Lower lobe of right lung (tissue), 2 donors: ENCODE measurements at regions not wholly inside any gene's neighbourhood (a gene's known extent, or its start where the extent isn't known, plus 50 kb on each side); places are given as distances from the start of the nearest gene placed in this dataset.

Source experiments
- ATAC-seq, 2 donors: fragments of 200-7000 bp; cut with Tn5 transposase; one replicate each; pipeline ENCODE4 v1.9.1; 2020 to 2022; ENCODE audit warnings: mild to moderate bottlenecking in 2 of 2, moderate library complexity in 2 of 2
- DNase-seq: peaks from one replicate; pipeline ENCODE4 v3.0.0-alpha.2; 2020
- H3K27ac ChIP-seq: fragments of 200-600 bp; one replicate; pipeline ENCODE4 v1.8.0; 2022
- H3K27me3 ChIP-seq: fragments of 200-600 bp; one replicate; pipeline ENCODE4 v1.8.0; 2022; ENCODE audit warnings: low read depth
- H3K36me3 ChIP-seq: fragments of 200-600 bp; one replicate; pipeline ENCODE4 v1.8.0; 2022; ENCODE audit warnings: mild to moderate bottlenecking
- H3K4me1 ChIP-seq: fragments of 200-600 bp; one replicate; pipeline ENCODE4 v1.8.0; 2022
- H3K4me3 ChIP-seq: fragments of 200-600 bp; one replicate; pipeline ENCODE4 v1.8.0; 2022; ENCODE audit warnings: mild to moderate bottlenecking
- H3K9me3 ChIP-seq: fragments of 200-600 bp; one replicate; pipeline ENCODE4 v1.8.0; 2022
- intact Hi-C: fragments of 100-400 bp; cut with DNase I; formaldehyde crosslinking; loops from one replicate; pipeline ENCODE4 v1.11.0; 2022
- TF ChIP-seq, protein P1 (sequence below): fragments of 200-600 bp; IDR thresholded peaks from one replicate; pipeline ENCODE4 v1.8.0; 2022; ENCODE audit warnings: antibody characterized with exemption, mild to moderate bottlenecking
- donor health status: DM: no; HTN: yes; CAD: no; lungs with severe emphysema.

DNA sequence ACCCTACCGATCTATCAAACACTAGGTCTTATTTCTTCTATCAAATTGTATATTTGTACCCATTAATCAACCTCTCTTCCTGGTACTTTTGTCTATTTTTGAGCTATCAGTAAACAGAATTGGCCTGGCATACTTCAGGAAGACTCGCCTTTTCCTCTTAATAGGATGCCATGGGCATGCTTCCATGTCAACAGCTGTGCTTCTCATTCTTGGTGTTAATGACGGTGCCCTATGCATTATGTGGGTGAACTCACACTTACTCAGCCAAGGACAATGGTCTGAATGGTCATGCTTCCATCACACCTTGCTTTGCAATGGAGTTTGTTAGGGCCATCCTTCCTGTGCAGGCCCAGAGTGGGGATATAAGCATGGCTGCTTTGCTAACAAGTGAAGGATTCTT lies 521.8 kb downstream of the MIAT start:
- DNase-seq = no peak
- Histone ChIP-seq H3K4me1 (no peaks in the 10 kb centered on the region), H3K9me3 (no peaks in the 10 kb centered on the region), H3K36me3 (no peaks in the 10 kb centered on the region), H3K4me3 (no peak overlapping the region), H3K27me3 (peaks cover 5% of the 10 kb centered on the region), H3K27ac (no peak overlapping the region)
- TF ChIP-seq, protein P1, sequence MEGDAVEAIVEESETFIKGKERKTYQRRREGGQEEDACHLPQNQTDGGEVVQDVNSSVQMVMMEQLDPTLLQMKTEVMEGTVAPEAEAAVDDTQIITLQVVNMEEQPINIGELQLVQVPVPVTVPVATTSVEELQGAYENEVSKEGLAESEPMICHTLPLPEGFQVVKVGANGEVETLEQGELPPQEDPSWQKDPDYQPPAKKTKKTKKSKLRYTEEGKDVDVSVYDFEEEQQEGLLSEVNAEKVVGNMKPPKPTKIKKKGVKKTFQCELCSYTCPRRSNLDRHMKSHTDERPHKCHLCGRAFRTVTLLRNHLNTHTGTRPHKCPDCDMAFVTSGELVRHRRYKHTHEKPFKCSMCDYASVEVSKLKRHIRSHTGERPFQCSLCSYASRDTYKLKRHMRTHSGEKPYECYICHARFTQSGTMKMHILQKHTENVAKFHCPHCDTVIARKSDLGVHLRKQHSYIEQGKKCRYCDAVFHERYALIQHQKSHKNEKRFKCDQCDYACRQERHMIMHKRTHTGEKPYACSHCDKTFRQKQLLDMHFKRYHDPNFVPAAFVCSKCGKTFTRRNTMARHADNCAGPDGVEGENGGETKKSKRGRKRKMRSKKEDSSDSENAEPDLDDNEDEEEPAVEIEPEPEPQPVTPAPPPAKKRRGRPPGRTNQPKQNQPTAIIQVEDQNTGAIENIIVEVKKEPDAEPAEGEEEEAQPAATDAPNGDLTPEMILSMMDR = no peak
- ATAC-seq = no peak
- intact Hi-C loops = no loop called here

DNA sequence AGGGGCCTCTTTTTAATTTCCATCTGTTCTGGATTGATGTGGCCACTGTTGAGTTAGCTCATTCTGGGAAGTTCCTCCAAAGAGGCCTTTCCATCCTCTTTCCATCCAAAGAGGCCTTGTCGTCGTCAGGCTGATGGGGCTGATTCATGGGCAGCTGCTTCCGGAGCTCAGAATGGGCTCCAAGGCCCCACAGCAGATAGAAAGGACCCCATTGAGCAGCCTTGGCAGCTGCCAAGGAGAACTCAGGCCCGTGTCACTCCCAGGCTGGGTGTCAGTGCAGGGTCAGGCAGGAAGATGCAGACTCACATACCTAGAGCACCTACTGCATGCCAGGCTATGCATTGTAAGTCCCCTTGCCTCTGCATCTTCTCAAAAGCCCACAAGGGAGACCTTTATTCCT lies 524.1 kb downstream of the MIAT start:
- Histone ChIP-seq H3K4me3 (no peak overlapping the region), H3K36me3 (no peaks in the 10 kb centered on the region), H3K27ac (no peak overlapping the region), H3K27me3 (no peaks in the 10 kb centered on the region), H3K9me3 (no peaks in the 10 kb centered on the region), H3K4me1 (no peaks in the 10 kb centered on the region)
- intact Hi-C loops = no loop called here
- no peak for DNase-seq
- ATAC-seq = no peak
- TF ChIP-seq, protein P1 = no peak

DNA sequence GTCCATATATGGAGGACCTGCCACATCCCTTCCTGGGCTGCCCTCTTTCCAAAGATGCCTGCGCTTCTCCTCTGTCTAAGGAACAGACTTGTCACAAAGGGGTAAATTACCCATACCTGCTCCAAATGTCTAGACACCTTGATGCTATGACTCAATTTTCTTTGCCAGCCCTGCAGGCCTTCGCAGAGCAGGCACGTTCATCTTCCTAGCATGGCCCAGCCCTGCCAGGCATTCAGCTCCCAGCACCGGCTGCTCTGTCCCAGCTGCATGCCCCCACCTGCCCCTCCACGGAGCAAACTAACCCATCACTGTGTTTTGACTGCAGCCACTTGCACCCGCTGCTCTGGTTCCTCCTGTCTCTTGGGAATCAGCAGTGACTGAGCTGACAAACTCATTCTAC lies 526.1 kb downstream of the MIAT start:
- intact Hi-C loops = no loop called here
- no peaks in the 10 kb centered on the region for H3K4me1 ChIP-seq
- ATAC-seq (no peak), DNase-seq (no peak)
- H3K36me3 ChIP-seq = no peaks in the 10 kb centered on the region
- no peaks in the 10 kb centered on the region for H3K27me3 ChIP-seq
- no peaks in the 10 kb centered on the region for H3K9me3 ChIP-seq
- TF ChIP-seq, protein P1 = no peak
- no peak overlapping the region for H3K4me3 ChIP-seq
- no peak overlapping the region for H3K27ac ChIP-seq

DNA sequence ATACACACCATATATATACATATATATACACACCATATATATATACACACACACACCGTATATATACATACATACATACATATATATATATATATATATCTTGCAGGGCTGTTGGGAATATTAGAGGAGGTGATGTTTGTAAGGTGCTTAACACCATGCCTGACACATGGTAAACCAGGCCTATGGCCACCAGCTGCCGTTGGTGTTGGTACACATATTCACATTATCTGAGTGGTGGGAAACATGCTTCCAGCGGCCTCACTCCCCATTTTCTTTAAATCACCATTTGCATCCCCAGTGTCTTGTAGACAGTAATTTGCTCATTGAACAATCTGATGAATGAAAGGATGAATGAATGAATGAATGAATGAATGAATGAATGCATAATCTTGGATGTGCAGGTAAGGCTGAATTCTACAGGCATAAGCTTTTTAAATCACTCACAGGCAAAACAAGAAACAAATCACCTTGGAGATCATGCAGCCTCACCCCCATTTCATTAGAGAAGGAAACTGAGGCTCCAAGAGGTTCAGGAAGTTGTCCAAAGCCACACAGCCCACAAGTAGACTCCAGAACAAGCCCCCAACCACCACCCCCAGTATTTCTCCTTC lies 527.8 kb downstream of the MIAT start:
- TF ChIP-seq, protein P1 = no peak
- Histone ChIP-seq H3K27ac (no peak overlapping the region), H3K36me3 (no peaks in the 10 kb centered on the region), H3K27me3 (no peaks in the 10 kb centered on the region), H3K4me3 (no peak overlapping the region), H3K4me1 (no peaks in the 10 kb centered on the region), H3K9me3 (no peaks in the 10 kb centered on the region)
- intact Hi-C loops = no loop called here
- no peak for ATAC-seq
- DNase-seq = no peak

GRCh38 chr22:27185760-27186302 lies 528.4 kb downstream of the MIAT start:
- DNase-seq (no peak), ATAC-seq (no peak)
- Histone ChIP-seq H3K27ac (no peak overlapping the region), H3K4me1 (no peaks in the 10 kb centered on the region), H3K4me3 (no peak overlapping the region), H3K27me3 (no peaks in the 10 kb centered on the region), H3K36me3 (no peaks in the 10 kb centered on the region), H3K9me3 (no peaks in the 10 kb centered on the region)
- intact Hi-C loops = no loop called here
- TF ChIP-seq, protein P1 = no peak
